IPS-20b (cell line): ENCODE measurements at regions not wholly inside any gene's neighbourhood (a gene's known extent, or its start where the extent isn't known, plus 50 kb on each side); places are given as distances from the start of the nearest gene placed in this dataset.

Source experiments
- H3K27ac ChIP-seq: one replicate; pipeline ENCODE4 v1.5.1; 2013; ENCODE audit warnings: low read length
- H3K27me3 ChIP-seq: 2 replicates; pipeline ENCODE4 v1.6.1; 2013; ENCODE audit warnings: mild to moderate bottlenecking, low read length, inconsistent platforms; ENCODE audit not compliant: insufficient read depth
- H3K36me3 ChIP-seq: 2 replicates; pipeline ENCODE4 v1.6.1; 2013; ENCODE audit warnings: low read depth, mild to moderate bottlenecking, inconsistent platforms, low read length, moderate library complexity; ENCODE audit not compliant: insufficient read depth
- H3K4me1 ChIP-seq: 2 replicates; pipeline ENCODE4 v1.6.1; 2013; ENCODE audit warnings: mild to moderate bottlenecking, control low read depth, inconsistent platforms, low read length, moderate library complexity; ENCODE audit not compliant: insufficient read depth
- H3K4me3 ChIP-seq: 2 replicates; pipeline ENCODE4 v1.5.1; 2013; ENCODE audit warnings: mild to moderate bottlenecking, low read length, inconsistent platforms
- H3K9ac ChIP-seq: 2 replicates; pipeline ENCODE4 v1.6.1; 2013; ENCODE audit warnings: low read depth, mild to moderate bottlenecking, inconsistent platforms, low read length, moderate library complexity
- H3K9me3 ChIP-seq: 2 replicates; pipeline ENCODE4 v1.6.1; 2013; ENCODE audit warnings: mild to moderate bottlenecking, low read depth, low read length, inconsistent platforms; ENCODE audit not compliant: insufficient read depth

DNA sequence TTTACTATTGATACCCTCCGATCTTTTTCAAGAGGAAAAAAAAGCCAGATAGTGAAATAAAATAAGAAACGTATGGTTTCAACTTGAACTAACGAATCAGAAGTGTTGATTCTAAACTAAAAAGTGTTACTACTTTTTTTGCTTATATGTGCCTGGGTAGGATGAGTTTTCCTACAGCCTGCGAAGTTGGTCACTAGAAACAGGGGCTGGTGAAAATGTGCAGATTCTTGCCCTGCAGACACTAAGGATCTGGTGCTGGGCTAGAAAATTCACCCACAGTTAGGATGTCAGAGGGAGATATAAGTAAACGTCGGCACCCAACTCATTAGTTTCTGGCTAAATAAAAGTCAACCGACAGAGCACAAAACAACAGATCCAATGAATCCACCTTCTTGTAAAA is 298.7 kb upstream of the NFE2L3 start:
- peak overlapping the region; percentile 49; the same call in 1 of the 2 replicates for H3K4me3 ChIP-seq
- H3K4me1 ChIP-seq, result peaks cover 10% of the 10 kb centered on the region
- peaks cover 61% of the 10 kb centered on the region for H3K27me3 ChIP-seq

GRCh38 chr7:25854059-25854458 is 297.9 kb upstream of the NFE2L3 start:
- Histone ChIP-seq H3K4me1 (peaks cover 12% of the 10 kb centered on the region), H3K27me3 (peaks cover 68% of the 10 kb centered on the region), H3K27ac (no peak overlapping the region), H3K36me3 (no peaks in the 10 kb centered on the region), H3K4me3 (peak overlapping the region; percentile 53), H3K9me3 (no peaks in the 10 kb centered on the region), H3K9ac (no peak overlapping the region)

More for the DNA sequence above, 298.7 kb upstream of the NFE2L3 start:
- no peaks in the 10 kb centered on the region for H3K9me3 ChIP-seq
- H3K9ac ChIP-seq, result no peak overlapping the region; the same call in 1 of the 2 replicates
- no peak overlapping the region for H3K27ac ChIP-seq
- no peaks in the 10 kb centered on the region for H3K36me3 ChIP-seq

DNA sequence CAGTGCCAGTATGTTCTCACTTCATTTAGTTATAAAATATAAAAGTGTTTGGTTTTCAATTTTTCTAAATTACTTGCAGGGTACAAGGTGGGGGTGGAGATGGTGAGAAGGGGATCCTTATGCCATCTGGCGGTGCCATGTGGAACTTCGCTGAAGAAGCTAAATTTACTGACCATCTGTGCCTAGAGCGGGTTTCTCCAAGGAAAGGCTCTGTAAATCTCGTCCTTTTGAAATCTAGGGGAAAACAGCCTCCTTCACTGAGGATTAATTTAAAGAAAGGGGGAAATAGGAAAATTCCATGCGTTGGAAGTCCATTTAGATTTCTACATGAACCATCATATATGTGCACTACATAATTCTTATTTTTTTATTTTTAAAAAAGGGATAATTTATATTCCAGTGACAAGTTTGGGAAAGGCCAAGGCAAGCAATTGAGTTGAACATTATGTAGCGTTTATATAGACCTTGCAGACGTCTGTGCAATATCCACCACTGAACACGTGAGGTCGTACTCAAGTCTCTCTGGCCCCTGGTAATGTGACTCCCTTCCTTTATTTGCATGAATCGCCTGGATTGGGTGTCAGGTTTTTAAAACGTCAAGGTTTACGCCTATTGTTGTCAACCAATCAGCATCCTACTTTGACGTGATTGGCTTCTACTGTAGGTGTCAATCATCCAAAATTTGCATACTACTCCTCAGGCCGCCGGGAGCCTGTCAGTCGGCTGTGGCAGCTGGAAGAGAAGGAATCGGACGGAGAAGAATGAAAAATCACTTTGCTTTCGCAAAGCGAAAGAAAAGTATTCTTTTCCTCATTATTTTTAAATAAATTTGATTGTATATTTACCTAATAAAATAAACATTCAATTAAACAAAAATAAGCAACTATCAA is 297.1 kb upstream of the NFE2L3 start:
- H3K4me3 ChIP-seq, result peak overlapping the region; percentile 53
- H3K4me1 ChIP-seq, result peaks cover 12% of the 10 kb centered on the region
- no peak overlapping the region for H3K9ac ChIP-seq
- H3K27me3 ChIP-seq, result peaks cover 76% of the 10 kb centered on the region
- H3K9me3 ChIP-seq, result no peaks in the 10 kb centered on the region
- H3K36me3 ChIP-seq, result no peaks in the 10 kb centered on the region
- no peak overlapping the region for H3K27ac ChIP-seq

DNA sequence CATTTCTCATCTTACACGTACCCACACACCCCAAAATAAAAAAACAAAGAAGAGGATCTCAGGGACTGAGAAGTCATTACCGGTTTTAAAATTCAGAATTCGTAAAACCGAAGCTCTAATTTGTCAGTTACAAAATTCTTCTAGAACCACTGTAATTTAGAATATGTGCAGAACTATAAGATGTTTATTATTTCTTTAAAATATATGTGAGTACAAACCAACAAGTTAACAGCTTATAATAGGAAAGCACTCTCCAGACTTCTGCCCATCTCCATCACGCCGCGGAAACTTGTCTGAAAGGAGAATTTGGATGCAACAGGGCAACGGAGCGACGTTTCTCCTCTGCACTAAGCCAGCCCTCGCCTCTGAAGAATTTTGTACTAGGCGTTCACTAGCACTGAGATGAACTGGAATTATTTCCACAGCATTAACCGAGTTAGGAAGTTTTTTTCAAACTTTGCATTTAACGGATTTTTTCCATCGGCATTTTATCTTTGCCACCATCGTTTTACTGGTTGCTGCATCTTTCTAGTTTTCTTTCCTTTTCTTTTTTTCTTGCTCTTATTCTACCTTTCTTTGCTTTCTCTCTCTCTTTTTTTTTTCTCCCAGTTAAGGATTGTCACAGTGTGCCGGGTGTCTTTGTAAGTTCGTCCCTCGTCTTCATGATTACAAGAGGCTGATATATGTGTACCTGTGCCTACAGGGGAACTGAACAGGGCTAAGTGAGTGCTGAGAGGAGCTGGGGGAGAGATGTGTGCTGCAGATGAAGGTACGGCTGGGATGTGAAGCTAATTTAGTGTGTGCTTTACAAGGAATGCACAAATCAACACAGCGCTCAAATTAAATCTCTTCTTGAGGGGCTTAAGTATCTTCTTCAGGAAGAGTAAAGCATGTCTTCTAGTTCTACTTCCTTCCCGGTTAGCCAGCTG is 295.9 kb upstream of the NFE2L3 start:
- no peak overlapping the region for H3K27ac ChIP-seq
- H3K9ac ChIP-seq, result peak overlapping the region; percentile 68; the same call in 1 of the 2 replicates
- H3K9me3 ChIP-seq, result no peaks in the 10 kb centered on the region
- no peaks in the 10 kb centered on the region for H3K36me3 ChIP-seq
- H3K27me3 ChIP-seq, result peaks cover 89% of the 10 kb centered on the region
- H3K4me3 ChIP-seq, result peak overlapping the region; percentile 79
- H3K4me1 ChIP-seq, result peaks cover 12% of the 10 kb centered on the region

GRCh38 chr7:25857376-25858067 is 294.5 kb upstream of the NFE2L3 start:
- H3K27ac ChIP-seq, result peak overlapping the region; percentile 13
- H3K4me3 ChIP-seq, result peak overlapping the region; percentile 79
- H3K36me3 ChIP-seq, result no peaks in the 10 kb centered on the region
- H3K27me3 ChIP-seq, result peaks cover 87% of the 10 kb centered on the region
- peak overlapping the region; percentile 74; the same call in 1 of the 2 replicates for H3K9ac ChIP-seq
- no peaks in the 10 kb centered on the region for H3K9me3 ChIP-seq
- H3K4me1 ChIP-seq, result peaks cover 15% of the 10 kb centered on the region

DNA sequence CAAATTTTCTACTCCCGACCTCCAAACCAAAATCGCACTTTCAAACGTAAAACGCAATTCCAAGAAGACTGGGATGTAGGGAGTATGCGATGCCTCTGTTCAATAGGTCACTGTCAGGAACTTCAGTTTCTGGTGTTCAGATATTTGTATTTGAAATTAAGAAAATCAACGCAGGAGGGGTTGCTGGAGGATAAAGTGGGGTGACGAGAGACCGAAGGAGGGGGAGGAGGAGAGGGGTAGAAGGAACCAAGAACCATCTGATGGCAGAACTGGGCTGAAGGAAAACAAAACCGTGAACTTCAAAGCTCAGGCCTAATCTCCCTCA is 293.8 kb upstream of the NFE2L3 start:
- Histone ChIP-seq H3K36me3 (no peaks in the 10 kb centered on the region), H3K4me3 (peak overlapping the region; percentile 79), H3K27me3 (peaks cover 84% of the 10 kb centered on the region), H3K9ac (peak overlapping the region; percentile 74; the same call in 1 of the 2 replicates), H3K9me3 (no peaks in the 10 kb centered on the region), H3K27ac (no peak overlapping the region), H3K4me1 (peaks cover 15% of the 10 kb centered on the region)

DNA sequence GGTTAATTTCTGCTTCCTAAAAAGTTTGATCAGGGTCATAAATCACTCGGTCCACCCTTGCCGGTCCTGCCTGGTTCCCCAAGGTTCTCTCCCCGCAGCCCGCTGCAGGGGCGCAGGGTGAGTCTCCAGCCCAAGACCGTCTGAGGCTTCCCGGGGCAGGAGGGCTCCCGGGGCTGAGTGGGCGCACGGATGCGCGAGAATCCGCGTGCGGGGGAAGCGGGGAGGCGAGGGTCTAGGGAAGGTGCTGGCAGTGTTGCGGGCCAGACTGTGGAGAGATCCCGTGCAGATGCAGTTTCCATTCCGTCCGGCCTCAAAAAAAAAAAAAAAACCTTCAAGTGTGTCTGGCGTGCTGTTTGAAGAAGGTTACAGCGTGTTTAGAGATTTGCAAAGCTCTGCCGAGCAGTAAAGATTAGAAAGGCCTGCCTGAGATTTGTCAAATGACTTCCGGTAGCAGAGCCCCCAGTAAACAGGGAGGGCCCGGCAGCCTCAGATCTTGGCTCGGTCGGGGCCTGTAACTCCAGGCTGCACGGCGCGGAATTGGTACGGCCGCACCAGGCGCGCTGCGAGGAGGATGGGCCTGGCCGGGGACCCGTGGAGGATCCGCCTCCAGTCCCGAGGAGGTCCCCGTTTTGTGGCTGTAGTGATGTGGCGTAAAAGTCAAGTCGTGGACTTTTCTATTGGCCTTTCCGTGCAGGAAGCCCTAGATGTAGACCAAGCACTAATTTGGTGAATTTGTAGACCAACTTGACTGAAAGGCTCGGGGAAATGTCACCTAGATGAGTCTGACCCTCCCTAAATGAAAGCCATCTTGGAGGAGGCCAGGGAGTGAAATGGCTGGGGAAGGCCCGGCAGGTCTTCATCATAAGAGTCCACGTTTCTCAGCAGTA is 293.2 kb upstream of the NFE2L3 start:
- H3K36me3 ChIP-seq, result no peaks in the 10 kb centered on the region
- H3K27me3 ChIP-seq, result peaks cover 84% of the 10 kb centered on the region
- H3K27ac ChIP-seq, result no peak overlapping the region

DNA sequence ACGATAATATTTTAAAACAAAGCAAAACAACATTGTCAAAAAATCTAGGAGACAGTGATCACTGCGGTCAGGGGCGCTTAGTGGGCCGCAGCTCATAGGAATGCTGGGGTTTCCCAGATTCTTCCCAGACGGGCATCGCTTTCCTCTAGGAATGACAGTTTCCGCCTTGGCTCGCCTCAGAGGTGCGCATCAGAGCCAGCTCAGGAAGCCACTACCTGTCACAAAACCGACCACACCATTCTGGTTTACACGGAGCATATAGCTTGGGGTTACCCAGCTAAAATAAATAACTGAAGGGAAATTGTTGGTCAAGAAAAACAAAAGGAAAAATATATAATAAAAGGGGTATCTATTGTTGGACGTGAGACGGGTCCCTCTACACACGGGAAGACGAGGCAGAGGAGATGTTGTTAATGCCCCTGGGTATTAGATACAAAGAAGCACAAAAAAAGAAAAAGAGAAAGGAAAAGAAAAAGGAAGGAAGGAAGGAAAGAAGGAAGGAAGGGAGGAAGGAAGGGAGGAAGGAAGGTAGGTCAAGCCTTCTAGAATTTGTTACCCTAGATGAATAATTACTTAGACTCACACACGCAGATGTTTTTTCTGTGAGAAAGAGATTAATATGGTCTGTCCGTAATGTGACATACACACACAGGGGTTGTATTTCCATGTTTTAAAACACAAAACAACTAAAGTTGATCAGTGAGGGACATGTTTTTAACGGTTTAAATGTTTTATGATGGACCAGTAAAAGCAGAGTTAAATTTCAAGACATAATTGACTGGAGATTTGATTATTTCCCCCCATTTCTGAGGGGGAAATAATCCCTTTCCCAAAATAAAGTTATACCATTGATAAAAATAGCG is 292.4 kb upstream of the NFE2L3 start:
- no peak overlapping the region for H3K9ac ChIP-seq
- H3K9me3 ChIP-seq, result no peaks in the 10 kb centered on the region
- peaks cover 20% of the 10 kb centered on the region for H3K4me1 ChIP-seq
- H3K4me3 ChIP-seq, result no peak overlapping the region; the same call in 1 of the 2 replicates
- no peaks in the 10 kb centered on the region for H3K36me3 ChIP-seq
- no peak overlapping the region for H3K27ac ChIP-seq
- H3K27me3 ChIP-seq, result peaks cover 84% of the 10 kb centered on the region

More for the DNA sequence above, 293.2 kb upstream of the NFE2L3 start:
- Histone ChIP-seq H3K4me1 (peaks cover 20% of the 10 kb centered on the region), H3K9ac (no peak overlapping the region), H3K4me3 (peak overlapping the region; percentile 79), H3K9me3 (no peaks in the 10 kb centered on the region)

- H3K27me3 ChIP-seq, result peaks cover 86% of the 10 kb centered on the region
- H3K27ac ChIP-seq, result no peak overlapping the region
- H3K9ac ChIP-seq, result no peak overlapping the region
- H3K4me1 ChIP-seq, result peaks cover 25% of the 10 kb centered on the region
- no peak overlapping the region for H3K4me3 ChIP-seq
- no peaks in the 10 kb centered on the region for H3K9me3 ChIP-seq
- no peaks in the 10 kb centered on the region for H3K36me3 ChIP-seq
Measured at GRCh38 chr7:25860275-25861163, 291.5 kb upstream of the NFE2L3 start.
